LNCaP clone FGC (cell line): ENCODE measurements at regions not wholly inside any gene's neighbourhood (a gene's known extent, or its start where the extent isn't known, plus 50 kb on each side); places are given as distances from the start of the nearest gene placed in this dataset.

Experiments used
- DNase-seq: peaks from one replicate; pipeline ENCODE4 v3.0.0-alpha.2; 2011; ENCODE audit warnings: low read depth
- H3K4me3 ChIP-seq: 2 replicates; pipeline ENCODE4 v1.5.1; 2011; ENCODE audit warnings: mild to moderate bottlenecking, low read depth, low read length, control low read depth
- CTCF ChIP-seq: IDR thresholded peaks from 2 replicates; pipeline ENCODE4 v1.5.1; 2012; ENCODE audit warnings: mild to moderate bottlenecking; ENCODE audit not compliant: control insufficient read depth, insufficient read depth; ENCODE audit errors: extremely low read depth

DNA sequence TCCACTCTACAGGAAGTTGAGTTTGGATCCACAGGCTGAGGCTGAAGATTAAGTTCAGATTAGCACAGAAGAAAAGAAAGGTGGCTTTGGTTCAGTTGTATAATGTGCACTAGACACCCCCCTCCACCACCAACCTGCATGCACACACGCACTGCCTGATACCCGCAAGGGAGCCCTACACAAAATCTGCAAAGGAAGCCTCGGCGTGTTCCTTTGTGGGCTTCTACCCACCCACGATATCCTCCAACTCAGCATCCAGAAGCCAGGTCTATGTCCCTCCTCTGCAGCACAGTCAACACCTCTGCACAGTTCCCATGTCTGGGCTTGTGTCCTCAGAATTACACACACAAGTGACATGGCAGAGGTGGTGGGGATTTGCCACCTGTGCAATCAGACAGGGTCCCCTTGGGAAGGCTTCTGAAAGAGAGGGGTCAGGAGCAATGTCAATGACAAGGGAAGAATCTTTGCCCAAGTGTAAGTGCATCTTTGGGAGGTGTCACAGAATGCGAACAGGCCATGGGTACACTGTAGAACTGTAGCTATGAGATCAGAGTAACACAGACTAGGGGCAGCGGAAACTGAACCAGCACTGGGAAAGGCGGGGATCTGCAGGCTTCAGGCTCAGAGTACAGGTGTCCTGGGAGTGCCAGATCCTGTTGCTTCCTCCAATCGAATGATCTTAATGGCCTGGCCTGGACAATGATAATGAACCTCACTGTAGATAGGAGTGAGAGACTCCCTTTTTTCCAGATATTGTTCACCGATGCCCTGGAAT lies 148.6 kb upstream of the ETV3 start:
- no peak for TF ChIP-seq CTCF
- no peak for DNase-seq
- H3K4me3 ChIP-seq = no peak overlapping the region

GRCh38 chr1:157286096-157286495 lies 147.9 kb upstream of the ETV3 start:
- DNase-seq = no peak
- no peak overlapping the region for H3K4me3 ChIP-seq
- no peak for TF ChIP-seq CTCF

DNA sequence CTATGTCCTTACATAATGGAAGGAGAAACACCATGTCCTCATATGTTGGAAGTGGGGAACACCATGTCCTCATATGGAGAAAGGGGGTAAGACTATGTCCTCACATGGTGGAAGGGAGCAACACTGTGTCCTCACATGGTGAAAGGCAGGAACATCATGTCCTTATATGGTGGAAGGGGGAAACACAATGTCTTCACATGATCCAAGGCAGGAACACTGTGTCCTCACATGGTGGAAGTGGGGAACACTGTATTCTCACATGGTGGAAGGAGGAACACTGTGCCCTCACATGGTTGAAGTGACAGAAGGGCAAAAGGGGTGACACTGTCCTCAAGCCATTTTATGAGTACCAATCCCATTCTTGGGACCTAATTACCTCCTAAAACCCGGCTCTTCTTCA lies 146.3 kb upstream of the ETV3 start:
- no peak for TF ChIP-seq CTCF
- no peak for DNase-seq
- H3K4me3 ChIP-seq = no peak overlapping the region

DNA sequence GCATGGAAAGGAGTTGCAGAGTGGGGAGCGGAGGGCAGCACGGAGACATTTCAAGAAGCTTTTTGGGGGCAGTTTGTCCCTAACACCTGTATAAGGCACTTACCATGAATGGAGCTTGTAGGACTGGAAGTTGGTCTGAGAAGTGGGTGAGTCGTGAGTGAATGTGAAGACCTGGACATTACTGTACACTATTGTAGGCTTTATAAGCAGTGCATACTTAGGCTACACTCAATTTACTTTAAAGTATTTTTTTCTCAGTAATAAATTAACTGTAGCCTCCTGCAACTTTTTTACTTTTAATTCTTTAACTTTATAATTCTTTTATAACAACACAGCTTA lies 141.6 kb upstream of the ETV3 start:
- no peak for DNase-seq
- no peak for TF ChIP-seq CTCF
- no peak overlapping the region for H3K4me3 ChIP-seq

DNA sequence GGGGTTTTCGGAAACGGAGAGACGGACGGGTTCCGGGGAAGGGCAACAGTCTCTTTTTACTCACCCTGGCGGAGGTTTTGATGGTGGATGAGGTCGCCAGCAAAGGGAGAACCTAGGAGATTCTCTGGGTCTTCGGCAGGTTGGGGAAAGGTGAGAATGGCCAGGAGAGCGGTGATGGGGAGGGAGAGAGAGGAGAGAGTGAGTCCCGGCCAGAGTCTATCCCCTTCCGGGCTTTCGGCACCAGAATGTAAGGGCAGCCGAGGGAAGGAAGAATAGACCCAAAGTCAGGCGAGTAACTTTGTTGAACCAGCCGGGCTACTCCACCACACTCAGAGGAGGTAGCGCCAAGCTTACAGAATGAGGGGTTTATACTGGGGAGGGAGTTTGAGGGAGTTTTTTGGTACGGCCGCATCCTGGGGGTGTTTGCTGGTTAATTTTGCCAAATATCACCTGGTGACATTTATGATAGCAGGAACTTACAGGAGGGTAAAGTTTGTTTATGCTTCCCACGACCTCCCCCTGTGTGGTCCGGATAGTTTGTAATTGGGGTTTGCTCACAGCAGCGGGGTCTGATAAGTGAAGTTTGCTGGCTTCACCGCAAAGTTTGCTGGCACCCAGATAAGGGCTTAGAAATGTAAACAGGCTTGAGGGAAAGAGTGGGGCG lies 141.1 kb upstream of the ETV3 start:
- H3K4me3 ChIP-seq = no peak overlapping the region
- DNase-seq = no peak
- TF ChIP-seq CTCF = no peak

DNA sequence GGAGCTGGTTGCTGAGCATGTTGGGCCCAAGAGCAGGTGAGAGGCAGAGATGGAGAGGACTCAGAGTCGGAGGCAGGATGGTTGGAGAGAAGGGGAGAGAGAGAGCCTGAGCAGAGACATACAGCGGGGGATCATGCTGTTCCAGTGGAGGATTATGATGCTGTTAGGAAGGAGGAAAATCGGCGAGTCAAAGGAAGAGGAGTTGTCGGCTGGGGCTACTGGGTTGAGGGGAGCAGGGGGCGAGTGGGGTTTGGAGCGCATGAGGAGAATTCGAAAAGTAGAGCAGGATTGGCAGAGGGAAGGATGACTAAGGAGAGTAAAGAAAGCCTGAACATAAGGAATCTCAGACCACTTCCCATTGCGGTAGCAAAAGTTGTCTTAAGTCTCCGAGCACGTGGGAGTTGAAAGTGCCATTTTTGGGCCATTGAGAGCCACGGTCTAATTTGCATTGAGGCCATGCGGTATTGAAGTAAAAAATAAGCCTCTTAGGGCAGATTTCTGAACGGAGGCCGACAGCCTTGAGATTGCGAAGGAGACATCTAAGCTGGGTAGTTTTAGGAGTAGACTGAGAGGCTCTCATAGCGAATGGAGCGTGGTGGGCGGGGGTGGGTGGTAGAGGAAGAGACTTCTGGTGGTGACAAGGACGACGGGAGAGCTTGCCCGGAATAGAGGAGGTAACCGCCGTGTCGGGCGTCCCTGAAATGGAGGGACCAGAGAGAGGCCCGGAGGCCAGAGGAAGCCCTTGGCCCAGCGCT lies 140.4 kb upstream of the ETV3 start:
- no peak for TF ChIP-seq CTCF
- H3K4me3 ChIP-seq = no peak overlapping the region
- DNase-seq = no peak
